ENCODE measurements at regions not wholly inside any gene's neighbourhood (a gene's known extent, or its start where the extent isn't known, plus 50 kb on each side); places are given as distances from the start of the nearest gene placed in this dataset.
"Not testable (repeated sequence)": the region's sequence is repeated elsewhere in the genome, so short reads cannot be mapped to it uniquely, and the experiment has no call there.

DNA sequence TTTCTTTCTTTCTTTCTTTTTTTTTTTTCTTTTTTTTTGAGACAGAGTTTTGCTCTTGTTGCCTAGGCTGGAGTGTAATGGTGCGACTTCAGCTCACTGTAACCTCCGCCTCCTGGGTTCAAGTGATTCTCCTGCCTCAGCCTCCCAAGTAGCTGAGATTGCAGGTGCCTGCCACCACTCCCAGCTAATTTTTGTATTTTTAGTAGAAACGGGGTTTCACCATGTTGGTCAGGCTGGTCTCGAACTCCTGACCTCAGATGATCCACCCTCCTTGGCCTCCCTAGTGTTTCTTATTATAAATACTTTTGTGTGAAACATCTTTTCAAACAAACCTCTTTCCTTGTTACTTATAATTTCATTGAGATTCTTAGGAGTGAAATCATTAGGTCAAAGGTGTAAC is 202.8 kb downstream of the EDN1 start:
- TF ChIP-seq, protein P1, sequence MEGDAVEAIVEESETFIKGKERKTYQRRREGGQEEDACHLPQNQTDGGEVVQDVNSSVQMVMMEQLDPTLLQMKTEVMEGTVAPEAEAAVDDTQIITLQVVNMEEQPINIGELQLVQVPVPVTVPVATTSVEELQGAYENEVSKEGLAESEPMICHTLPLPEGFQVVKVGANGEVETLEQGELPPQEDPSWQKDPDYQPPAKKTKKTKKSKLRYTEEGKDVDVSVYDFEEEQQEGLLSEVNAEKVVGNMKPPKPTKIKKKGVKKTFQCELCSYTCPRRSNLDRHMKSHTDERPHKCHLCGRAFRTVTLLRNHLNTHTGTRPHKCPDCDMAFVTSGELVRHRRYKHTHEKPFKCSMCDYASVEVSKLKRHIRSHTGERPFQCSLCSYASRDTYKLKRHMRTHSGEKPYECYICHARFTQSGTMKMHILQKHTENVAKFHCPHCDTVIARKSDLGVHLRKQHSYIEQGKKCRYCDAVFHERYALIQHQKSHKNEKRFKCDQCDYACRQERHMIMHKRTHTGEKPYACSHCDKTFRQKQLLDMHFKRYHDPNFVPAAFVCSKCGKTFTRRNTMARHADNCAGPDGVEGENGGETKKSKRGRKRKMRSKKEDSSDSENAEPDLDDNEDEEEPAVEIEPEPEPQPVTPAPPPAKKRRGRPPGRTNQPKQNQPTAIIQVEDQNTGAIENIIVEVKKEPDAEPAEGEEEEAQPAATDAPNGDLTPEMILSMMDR (IDR thresholded peaks at IDR 0.05; ENCODE audit: low read depth, low read length): not testable (repeated sequence)
- not testable (repeated sequence) for TF ChIP-seq EZH2phosphoT487 (IDR thresholded peaks at IDR 0.05; ENCODE audit: low read depth)
